PC-9 (cell line): ENCODE measurements at regions not wholly inside any gene's neighbourhood (a gene's known extent, or its start where the extent isn't known, plus 50 kb on each side); places are given as distances from the start of the nearest gene placed in this dataset.

ENCODE experiments used
- BruUV-seq: library from RNA; stranded (reverse); fragments of 400-500 nt; replicated peaks from 2 replicates; lab custom pipeline; 2021; lab: Mats Ljungman, UMichigan
- CTCF ChIA-PET: fragments of 300-600 bp; sonication (Branson Sonifier 250); formaldehyde crosslinking; loops from one replicate; lab custom pipeline; 2022; ENCODE audit warnings: antibody characterized with exemption; lab: Charles Lee
- POLR2A ChIA-PET: fragments of 300-600 bp; sonication (Branson Sonifier 250); formaldehyde crosslinking; loops from one replicate; lab custom pipeline; 2022; ENCODE audit warnings: antibody characterized with exemption; ENCODE audit not compliant: unreplicated experiment; lab: Charles Lee
- DNase-seq, 2 experiments: peaks; one replicate each; pipeline versions ENCODE4 v3.0.0 to v3.0.0-alpha.2; 2015 to 2022; ENCODE audit warnings: mixed read lengths in 1 of 2
- H2AFZ ChIP-seq: fragments of 200-600 bp; sonication (generic); 2 replicates; pipeline ENCODE4 v1.8.1; 2017; ENCODE audit warnings: antibody characterized with exemption
- H3F3A ChIP-seq: fragments of 200-600 bp; sonication (generic); 2 replicates; pipeline ENCODE4 v1.8.1; 2017; ENCODE audit warnings: antibody characterized with exemption, mild to moderate bottlenecking, low read depth; ENCODE audit not compliant: insufficient read depth
- H3K27ac ChIP-seq: fragments of 200-600 bp; sonication (generic); 2 replicates; pipeline ENCODE4 v1.6.1; 2016; ENCODE audit warnings: mixed run types
- H3K27me3 ChIP-seq: fragments of 200-600 bp; sonication (generic); 2 replicates; pipeline ENCODE4 v1.6.1; 2016; ENCODE audit warnings: low read depth, mixed run types; ENCODE audit not compliant: insufficient read depth
- H3K36me3 ChIP-seq: fragments of 200-600 bp; sonication (generic); 2 replicates; pipeline ENCODE4 v1.6.1; 2016; ENCODE audit warnings: low read depth, mixed run types
- H3K4me1 ChIP-seq: fragments of 200-600 bp; sonication (generic); replicated peaks from 2 replicates; pipeline ENCODE4 v1.6.1; 2016; ENCODE audit warnings: mixed run types; ENCODE audit not compliant: insufficient read depth
- H3K4me2 ChIP-seq: fragments of 200-600 bp; sonication (generic); 2 replicates; pipeline ENCODE4 v1.6.1; 2017; ENCODE audit warnings: mixed run types
- H3K4me3 ChIP-seq: fragments of 200-600 bp; sonication (generic); 2 replicates; pipeline ENCODE4 v1.6.1; 2016; ENCODE audit warnings: mixed run types
- H3K79me2 ChIP-seq: fragments of 200-600 bp; sonication (generic); 2 replicates; pipeline ENCODE4 v1.6.1; 2017; ENCODE audit warnings: low read depth, mixed run types
- H3K9me2 ChIP-seq: fragments of 200-600 bp; sonication (generic); 2 replicates; pipeline ENCODE4 v1.8.1; 2017; ENCODE audit warnings: mild to moderate bottlenecking; ENCODE audit not compliant: insufficient read depth
- H3K9me3 ChIP-seq: fragments of 200-600 bp; sonication (generic); 2 replicates; pipeline ENCODE4 v1.8.1; 2016; ENCODE audit warnings: low read depth; ENCODE audit not compliant: insufficient read depth
- H4K20me1 ChIP-seq: fragments of 200-600 bp; sonication (generic); 2 replicates; pipeline ENCODE4 v1.8.1; 2017; ENCODE audit not compliant: insufficient read depth
- CTCF ChIP-seq: fragments of 200-600 bp; sonication (generic); conservative IDR thresholded peaks from 2 replicates; pipeline ENCODE4 v1.6.1; 2017; ENCODE audit warnings: mixed run types, antibody characterized with exemption, mild to moderate bottlenecking, moderate library complexity
- EZH2 ChIP-seq: fragments of 200-600 bp; sonication (generic); IDR thresholded peaks from 2 replicates; pipeline ENCODE4 v1.8.0; 2017; ENCODE audit warnings: antibody characterized with exemption, low read depth
- intact Hi-C: fragments of 100-400 bp; cut with micrococcal nuclease; formaldehyde crosslinking; loops from one replicate; pipeline ENCODE4 v1.10.0; 2022; ENCODE audit not compliant: unreplicated experiment

GRCh38 chr12:107396991-107397390, 288.6 kb upstream of the PWP1 start:
- Histone ChIP-seq H3K79me2 (peaks cover 41% of the 10 kb centered on the region), H3K4me1 (peaks cover 41% of the 10 kb centered on the region), H3F3A (peaks cover 23% of the 10 kb centered on the region; the same call in 1 of the 2 replicates), H2AFZ (no peak overlapping the region), H3K4me3 (0 out of 2 replicates have a peak overlapping the region, but pooled peaks have one; percentile 9), H3K9me2 (no peaks in the 10 kb centered on the region), H3K9me3 (no peaks in the 10 kb centered on the region), H4K20me1 (no peaks in the 10 kb centered on the region), H3K27me3 (no peaks in the 10 kb centered on the region), H3K27ac (peak overlapping the region; percentile 76), H3K36me3 (no peaks in the 10 kb centered on the region), H3K4me2 (peak overlapping the region; percentile 70)
- CTCF ChIA-PET: interaction anchor here (0.7 to 1.0 kb wide), 3 partner anchors 15 to 265 kb away, joined by 3 to 5 read pairs (median 4); no protein-coding TSS in a partner anchor
- POLR2A ChIA-PET: interaction anchor here (0.6 to 0.7 kb wide), 3 partner anchors 17 to 76 kb away, joined by 3 to 10 read pairs (median 5); no protein-coding TSS in a partner anchor
- BruUV-seq: no TSS peak
- peak; percentile 72 to 96 for DNase-seq
- intact Hi-C loops: loop anchor here (1.0 to 2.0 kb wide), 3 partner anchors 16 to 69 kb away; no protein-coding TSS in a partner anchor
- TF ChIP-seq EZH2 (no peak), CTCF (no peak)

- Histone ChIP-seq H3K27me3 (no peaks in the 10 kb centered on the region), H4K20me1 (no peaks in the 10 kb centered on the region), H3K4me3 (0 out of 2 replicates have a peak overlapping the region, but pooled peaks have one; percentile 9), H3K4me1 (peaks cover 35% of the 10 kb centered on the region), H3K9me3 (no peaks in the 10 kb centered on the region), H3F3A (peaks cover 23% of the 10 kb centered on the region; the same call in 1 of the 2 replicates), H2AFZ (no peak overlapping the region), H3K27ac (peak overlapping the region; percentile 76), H3K79me2 (peaks cover 41% of the 10 kb centered on the region), H3K4me2 (peak overlapping the region; percentile 70), H3K36me3 (no peaks in the 10 kb centered on the region), H3K9me2 (no peaks in the 10 kb centered on the region)
- intact Hi-C loops: loop anchor here (1.0 to 2.0 kb wide), 3 partner anchors 17 to 70 kb away; no protein-coding TSS in a partner anchor
- BruUV-seq: TSS peak; percentile 69
- no peak for TF ChIP-seq CTCF
- TF ChIP-seq EZH2: no peak
- DNase-seq: no peak
- ChIA-PET POLR2A (no interaction called here), CTCF (interaction anchor here (0.6 kb wide), 3 partner anchors 8 to 129 kb away, joined by 3 to 5 read pairs (median 4); no protein-coding TSS in a partner anchor)
These were observed 287.6 kb upstream of the PWP1 start for GRCh38 chr12:107397890-107398500.

GRCh38 chr12:107399046-107399445, 286.6 kb upstream of the PWP1 start:
- Histone ChIP-seq H3K4me2 (no peak overlapping the region), H3K9me2 (no peaks in the 10 kb centered on the region), H3K4me1 (peaks cover 33% of the 10 kb centered on the region), H3K27ac (no peak overlapping the region), H2AFZ (no peak overlapping the region), H4K20me1 (no peaks in the 10 kb centered on the region), H3K4me3 (no peak overlapping the region), H3K9me3 (no peaks in the 10 kb centered on the region), H3K36me3 (no peaks in the 10 kb centered on the region), H3K79me2 (peaks cover 41% of the 10 kb centered on the region), H3K27me3 (no peaks in the 10 kb centered on the region), H3F3A (peaks cover 23% of the 10 kb centered on the region; the same call in 1 of the 2 replicates)
- no peak for DNase-seq
- TF ChIP-seq CTCF: no peak
- no peak for TF ChIP-seq EZH2
- ChIA-PET POLR2A (no interaction called here), CTCF (interaction anchor here (0.6 kb wide), 2 partner anchors 201 to 215 kb away, joined by 3 to 5 read pairs; no protein-coding TSS in a partner anchor)
- intact Hi-C loops: no loop called here
- BruUV-seq: no TSS peak
